Stimulated activated naive CD8-positive, alpha-beta T cell treated with anti-CD3 and anti-CD28 coated beads, Interleukin-15, amount 100 ng/mL, for 72 hours (primary cell): ENCODE measurements at regions not wholly inside any gene's neighbourhood (a gene's known extent, or its start where the extent isn't known, plus 50 kb on each side); places are given as distances from the start of the nearest gene placed in this dataset.
"Not testable (repeated sequence)": the region's sequence is repeated elsewhere in the genome, so short reads cannot be mapped to it uniquely, and the experiment has no call there.

ENCODE experiments used
- ATAC-seq: fragments of 150-1000 bp; cut with Tn5 transposase; 2 replicates; pipeline ENCODE4 v1.10.0; 2021; ENCODE audit warnings: mild to moderate bottlenecking, moderate library complexity
- DNase-seq, 2 donors: peaks; one replicate each; pipeline ENCODE4 v3.0.0; 2021 to 2022
- H3K27ac Mint-ChIP-seq, 2 donors: one replicate each; pipeline ENCODE4 v1.8.0; 2022; ENCODE audit warnings: mild to moderate bottlenecking in 2 of 2, mixed read lengths in 2 of 2, moderate library complexity in 2 of 2
- H3K27me3 Mint-ChIP-seq: one replicate; pipeline ENCODE4 v1.8.0; 2022; ENCODE audit warnings: mixed read lengths
- H3K4me1 Mint-ChIP-seq: one replicate; pipeline ENCODE4 v1.8.0; 2022; ENCODE audit warnings: mild to moderate bottlenecking, mixed read lengths
- H3K4me3 Mint-ChIP-seq, 2 donors: one replicate each; pipeline ENCODE4 v1.8.0; 2022; ENCODE audit warnings: mild to moderate bottlenecking in 2 of 2, mixed read lengths in 2 of 2, moderate library complexity in 1 of 2
- H3K9me3 Mint-ChIP-seq, 2 donors: one replicate each; pipeline ENCODE4 v1.8.0; 2022; ENCODE audit warnings: mixed read lengths in 2 of 2

- no peak overlapping the region for H3K4me3 Mint-ChIP-seq
- DNase-seq = no peak
- peaks cover 12% of the 10 kb centered on the region for H3K27me3 Mint-ChIP-seq
- H3K4me1 Mint-ChIP-seq = no peaks in the 10 kb centered on the region
- H3K9me3 Mint-ChIP-seq = peaks cover 7 to 9% of the 10 kb centered on the region in 2 donors
- no peak overlapping the region for H3K27ac Mint-ChIP-seq
- ATAC-seq = no peak
Measured at GRCh38 chr7:133132906-133133305, 51.0 kb upstream of the CHCHD3 start.

GRCh38 chr7:133134810-133135209 lies 52.9 kb upstream of the CHCHD3 start:
- ATAC-seq (no peak), DNase-seq (no peak)
- Mint-ChIP-seq H3K4me1 (no peaks in the 10 kb centered on the region), H3K27me3 (peaks cover 17% of the 10 kb centered on the region), H3K4me3 (no peak overlapping the region), H3K9me3 (peaks cover 7 to 9% of the 10 kb centered on the region in 2 donors), H3K27ac (peak overlapping the region in 1 of 2 donors; percentile 12)

GRCh38 chr7:133135451-133135850 lies 53.6 kb upstream of the CHCHD3 start:
- ATAC-seq (no peak), DNase-seq (no peak)
- Mint-ChIP-seq H3K4me3 (no peak overlapping the region), H3K4me1 (no peaks in the 10 kb centered on the region), H3K9me3 (peaks cover 2 to 3% of the 10 kb centered on the region in 2 donors), H3K27me3 (peaks cover 22% of the 10 kb centered on the region), H3K27ac (no peak overlapping the region)

GRCh38 chr7:133139350-133139749 lies 57.5 kb upstream of the CHCHD3 start:
- no peak overlapping the region for H3K27ac Mint-ChIP-seq
- no peaks in the 10 kb centered on the region for H3K4me1 Mint-ChIP-seq
- no peak for DNase-seq
- no peaks in the 10 kb centered on the region for H3K9me3 Mint-ChIP-seq
- peaks cover 30% of the 10 kb centered on the region for H3K27me3 Mint-ChIP-seq
- ATAC-seq = no peak
- H3K4me3 Mint-ChIP-seq = no peak overlapping the region

GRCh38 chr7:133139801-133140200 lies 57.9 kb upstream of the CHCHD3 start:
- H3K4me3 Mint-ChIP-seq = no peak overlapping the region
- ATAC-seq (no peak), DNase-seq (no peak)
- H3K9me3 Mint-ChIP-seq = no peaks in the 10 kb centered on the region
- H3K4me1 Mint-ChIP-seq = no peaks in the 10 kb centered on the region
- H3K27ac Mint-ChIP-seq = peak overlapping the region in 1 of 2 donors; percentile 3
- peaks cover 35% of the 10 kb centered on the region for H3K27me3 Mint-ChIP-seq

- no peak for ATAC-seq
- Mint-ChIP-seq H3K4me1 (no peaks in the 10 kb centered on the region), H3K27me3 (peaks cover 47% of the 10 kb centered on the region), H3K9me3 (no peaks in the 10 kb centered on the region), H3K27ac (no peak overlapping the region), H3K4me3 (no peak overlapping the region)
- no peak for DNase-seq
Measured at GRCh38 chr7:133140994-133141595, 59.2 kb upstream of the CHCHD3 start.

GRCh38 chr7:133150760-133151159 lies 68.9 kb upstream of the CHCHD3 start:
- Mint-ChIP-seq H3K9me3 (no peaks in the 10 kb centered on the region), H3K27me3 (peaks cover 30% of the 10 kb centered on the region), H3K4me3 (no peak overlapping the region), H3K4me1 (no peaks in the 10 kb centered on the region), H3K27ac (no peak overlapping the region)
- ATAC-seq = no peak
- DNase-seq = no peak

GRCh38 chr7:133152875-133153274 lies 71.0 kb upstream of the CHCHD3 start:
- no peak for DNase-seq
- no peaks in the 10 kb centered on the region for H3K4me1 Mint-ChIP-seq
- no peak overlapping the region for H3K27ac Mint-ChIP-seq
- ATAC-seq = no peak
- H3K27me3 Mint-ChIP-seq = peaks cover 17% of the 10 kb centered on the region
- no peak overlapping the region for H3K4me3 Mint-ChIP-seq
- no peaks in the 10 kb centered on the region for H3K9me3 Mint-ChIP-seq

- Mint-ChIP-seq H3K4me1 (no peaks in the 10 kb centered on the region), H3K9me3 (no peaks in the 10 kb centered on the region), H3K27me3 (no peaks in the 10 kb centered on the region), H3K27ac (no peak overlapping the region), H3K4me3 (no peak overlapping the region)
- DNase-seq (no peak), ATAC-seq (no peak)
Measured at GRCh38 chr7:133155146-133155545, 73.3 kb upstream of the CHCHD3 start.

- H3K4me1 Mint-ChIP-seq = no peaks in the 10 kb centered on the region
- H3K9me3 Mint-ChIP-seq = no peaks in the 10 kb centered on the region
- no peak overlapping the region for H3K4me3 Mint-ChIP-seq
- no peak overlapping the region for H3K27ac Mint-ChIP-seq
- H3K27me3 Mint-ChIP-seq = no peaks in the 10 kb centered on the region
- ATAC-seq (no peak), DNase-seq (no peak)
Measured at GRCh38 chr7:133155642-133156041, 73.8 kb upstream of the CHCHD3 start.

- Mint-ChIP-seq H3K4me3 (no peak overlapping the region), H3K27me3 (no peaks in the 10 kb centered on the region), H3K4me1 (no peaks in the 10 kb centered on the region), H3K27ac (no peak overlapping the region), H3K9me3 (no peaks in the 10 kb centered on the region)
- ATAC-seq (no peak), DNase-seq (no peak)
Measured at GRCh38 chr7:133157045-133157444, 75.2 kb upstream of the CHCHD3 start.

- ATAC-seq (no peak), DNase-seq (no peak)
- H3K4me1 Mint-ChIP-seq = no peaks in the 10 kb centered on the region
- no peak overlapping the region for H3K4me3 Mint-ChIP-seq
- peaks cover 0 to under 1% of the 10 kb centered on the region in 2 donors for H3K9me3 Mint-ChIP-seq
- no peak overlapping the region for H3K27ac Mint-ChIP-seq
- peaks cover 25% of the 10 kb centered on the region for H3K27me3 Mint-ChIP-seq
Measured at GRCh38 chr7:133164498-133164897, 82.6 kb upstream of the CHCHD3 start.

- ATAC-seq (no peak), DNase-seq (no peak)
- peaks cover 30% of the 10 kb centered on the region for H3K27me3 Mint-ChIP-seq
- H3K4me1 Mint-ChIP-seq = no peaks in the 10 kb centered on the region
- no peak overlapping the region for H3K4me3 Mint-ChIP-seq
- H3K9me3 Mint-ChIP-seq = peaks cover 0 to 4% of the 10 kb centered on the region in 2 donors
- no peak overlapping the region for H3K27ac Mint-ChIP-seq
Measured at GRCh38 chr7:133165001-133165400, 83.1 kb upstream of the CHCHD3 start.

GRCh38 chr7:133165529-133165928 lies 83.6 kb upstream of the CHCHD3 start:
- Mint-ChIP-seq H3K4me3 (no peak overlapping the region), H3K27me3 (peaks cover 35% of the 10 kb centered on the region), H3K27ac (no peak overlapping the region), H3K9me3 (peaks cover 0 to 4% of the 10 kb centered on the region in 2 donors), H3K4me1 (no peaks in the 10 kb centered on the region)
- no peak for ATAC-seq
- no peak for DNase-seq

- Mint-ChIP-seq H3K9me3 (peaks cover 0 to 4% of the 10 kb centered on the region in 2 donors), H3K27me3 (peaks cover 38% of the 10 kb centered on the region)
Measured at GRCh38 chr7:133167300-133167699, 85.4 kb upstream of the CHCHD3 start.

GRCh38 chr7:133169167-133169822 lies 83.6 kb upstream of the EXOC4 start:
- not testable (repeated sequence) for H3K9me3 Mint-ChIP-seq, H3K4me3 Mint-ChIP-seq, H3K27ac Mint-ChIP-seq, DNase-seq, H3K4me1 Mint-ChIP-seq, ATAC-seq
- H3K27me3 Mint-ChIP-seq = peaks cover 26% of the 10 kb centered on the region

More at GRCh38 chr7:133167300-133167699, 85.4 kb upstream of the CHCHD3 start:
- ATAC-seq = no peak
- no peak overlapping the region for H3K4me3 Mint-ChIP-seq
- DNase-seq = no peak
- no peak overlapping the region for H3K27ac Mint-ChIP-seq
- H3K4me1 Mint-ChIP-seq = no peaks in the 10 kb centered on the region

GRCh38 chr7:133177476-133177875 lies 75.4 kb upstream of the EXOC4 start:
- not testable (repeated sequence) for DNase-seq, H3K4me3 Mint-ChIP-seq, ATAC-seq, H3K27ac Mint-ChIP-seq, H3K27me3 Mint-ChIP-seq, H3K4me1 Mint-ChIP-seq
- peaks cover 8 to 11% of the 10 kb centered on the region in 2 donors for H3K9me3 Mint-ChIP-seq
